ENCODE measurements at regions not wholly inside any gene's neighbourhood (a gene's known extent, or its start where the extent isn't known, plus 50 kb on each side); places are given as distances from the start of the nearest gene placed in this dataset.
"Not testable (repeated sequence)": the region's sequence is repeated elsewhere in the genome, so short reads cannot be mapped to it uniquely, and the experiment has no call there.

DNA sequence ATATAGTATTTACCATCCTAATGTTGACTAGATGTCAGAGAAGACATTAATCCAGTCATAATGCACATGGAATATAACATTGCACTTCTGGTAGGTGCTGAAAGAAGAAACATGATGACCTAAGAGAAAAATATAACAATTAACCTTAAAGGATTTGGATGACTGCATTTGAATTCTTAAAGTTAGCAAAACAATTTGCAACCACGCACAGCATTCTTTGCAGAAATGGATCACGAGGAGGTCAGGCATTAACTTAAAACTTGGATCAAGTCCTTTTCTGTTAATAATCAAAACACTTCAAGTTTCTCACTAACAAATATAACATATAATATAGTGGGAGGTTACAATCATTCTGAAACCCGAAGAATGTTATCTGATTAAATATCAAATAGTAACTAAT lies 525.0 kb upstream of the SLITRK6 start:
- Histone ChIP-seq H3K9me3 (ENCODE audit: control insufficient read depth, low read length) (no peaks in the 10 kb centered on the region), H3K27me3 (ENCODE audit: control insufficient read depth, insufficient read depth, low read length, poor library complexity, severe bottlenecking) (no peaks in the 10 kb centered on the region), H3K4me3 (ENCODE audit: low read length) (no peak overlapping the region), H3K36me3 (ENCODE audit: control insufficient read depth, insufficient read depth, low read length) (no peaks in the 10 kb centered on the region), H3K4me1 (ENCODE audit: control insufficient read depth, insufficient read depth, low read length) (no peaks in the 10 kb centered on the region), H3K27ac (ENCODE audit: low read depth, low read length) (no peak overlapping the region), H3K9ac (ENCODE audit: extremely low read depth, low read length, poor library complexity, severe bottlenecking) (no peak overlapping the region)
- 91 to 100% methylated on average over 2 of the region's 3 CpGs for WGBS, 2 experiments (ENCODE audit: insufficient coverage in 1 of 2, insufficient read length in 1 of 2)
- Mint-ChIP-seq H3K27ac (no peak overlapping the region), H3K27me3 (ENCODE audit: insufficient read depth) (no peaks in the 10 kb centered on the region), H3K36me3 (ENCODE audit: low read depth) (no peaks in the 10 kb centered on the region), H3K4me3 (no peak overlapping the region), H3K9me3 (peaks cover 13% of the 10 kb centered on the region), H3K4me1 (no peaks in the 10 kb centered on the region)
- DNase-seq, result no peak
- TF ChIP-seq, protein P1, sequence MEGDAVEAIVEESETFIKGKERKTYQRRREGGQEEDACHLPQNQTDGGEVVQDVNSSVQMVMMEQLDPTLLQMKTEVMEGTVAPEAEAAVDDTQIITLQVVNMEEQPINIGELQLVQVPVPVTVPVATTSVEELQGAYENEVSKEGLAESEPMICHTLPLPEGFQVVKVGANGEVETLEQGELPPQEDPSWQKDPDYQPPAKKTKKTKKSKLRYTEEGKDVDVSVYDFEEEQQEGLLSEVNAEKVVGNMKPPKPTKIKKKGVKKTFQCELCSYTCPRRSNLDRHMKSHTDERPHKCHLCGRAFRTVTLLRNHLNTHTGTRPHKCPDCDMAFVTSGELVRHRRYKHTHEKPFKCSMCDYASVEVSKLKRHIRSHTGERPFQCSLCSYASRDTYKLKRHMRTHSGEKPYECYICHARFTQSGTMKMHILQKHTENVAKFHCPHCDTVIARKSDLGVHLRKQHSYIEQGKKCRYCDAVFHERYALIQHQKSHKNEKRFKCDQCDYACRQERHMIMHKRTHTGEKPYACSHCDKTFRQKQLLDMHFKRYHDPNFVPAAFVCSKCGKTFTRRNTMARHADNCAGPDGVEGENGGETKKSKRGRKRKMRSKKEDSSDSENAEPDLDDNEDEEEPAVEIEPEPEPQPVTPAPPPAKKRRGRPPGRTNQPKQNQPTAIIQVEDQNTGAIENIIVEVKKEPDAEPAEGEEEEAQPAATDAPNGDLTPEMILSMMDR (conservative IDR thresholded peaks at IDR 0.05), result no peak

DNA sequence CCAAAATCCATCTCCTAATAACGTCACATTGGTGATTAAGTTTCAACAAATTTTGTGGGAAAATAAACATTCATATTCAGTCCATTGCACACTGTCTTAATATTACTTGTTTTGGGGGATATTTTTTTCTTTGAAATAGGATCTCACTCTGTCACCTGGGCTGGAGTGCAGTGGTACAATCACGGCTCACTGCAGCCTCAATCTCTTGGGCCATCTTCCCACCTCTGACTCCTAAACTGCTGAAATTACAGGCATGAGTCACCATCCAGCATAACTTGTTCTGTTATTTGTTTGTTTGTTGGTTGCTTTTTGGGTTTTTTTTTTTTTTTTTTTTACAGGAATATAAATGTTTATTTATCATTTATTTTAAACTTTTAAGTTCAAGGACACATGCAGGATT lies 556.1 kb upstream of the SLITRK6 start:
- Histone ChIP-seq H3K4me3 (ENCODE audit: low read length) (no peak overlapping the region), H3K36me3 (ENCODE audit: control insufficient read depth, insufficient read depth, low read length) (no peaks in the 10 kb centered on the region), H3K9ac (ENCODE audit: extremely low read depth, low read length, poor library complexity, severe bottlenecking) (no peak overlapping the region), H3K27me3 (ENCODE audit: control insufficient read depth, insufficient read depth, low read length, poor library complexity, severe bottlenecking) (no peaks in the 10 kb centered on the region), H3K27ac (ENCODE audit: low read depth, low read length) (no peak overlapping the region), H3K4me1 (ENCODE audit: control insufficient read depth, insufficient read depth, low read length) (no peaks in the 10 kb centered on the region), H3K9me3 (ENCODE audit: control insufficient read depth, low read length) (no peaks in the 10 kb centered on the region)
- Mint-ChIP-seq H3K4me1 (peaks cover 31% of the 10 kb centered on the region), H3K27me3 (ENCODE audit: insufficient read depth) (no peaks in the 10 kb centered on the region), H3K9me3 (peaks cover 5% of the 10 kb centered on the region), H3K36me3 (ENCODE audit: low read depth) (no peaks in the 10 kb centered on the region), H3K27ac (no peak overlapping the region), H3K4me3 (no peak overlapping the region)
- whole genome bisulfite sequencing, 2 experiments (ENCODE audit: insufficient coverage in 1 of 2, insufficient read length in 1 of 2), result 80 to 86% methylated on average over 1 to 2 of the region's 2 CpGs
- DNase-seq, result no peak
- TF ChIP-seq, protein P1 (conservative IDR thresholded peaks at IDR 0.05), result no peak

DNA sequence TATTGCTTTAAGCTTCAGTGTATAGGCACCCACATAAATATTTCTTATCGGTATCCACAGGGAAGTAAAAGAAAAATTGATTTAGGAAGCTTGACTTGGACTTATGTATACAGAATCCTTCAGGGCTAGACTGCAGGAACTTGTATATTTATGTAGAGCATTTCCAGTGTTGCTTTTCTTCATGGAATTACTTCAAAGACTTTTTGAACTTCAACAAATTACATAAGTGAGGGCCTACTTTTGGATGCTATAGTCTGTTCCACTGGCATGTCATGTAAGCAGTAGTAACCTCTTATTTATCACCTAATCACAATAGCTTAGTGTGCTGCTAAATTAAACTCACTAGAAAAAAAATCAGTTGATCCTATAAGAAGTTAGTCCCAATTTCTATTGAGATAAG lies 557.9 kb upstream of the SLITRK6 start:
- H3K4me1 ChIP-seq (ENCODE audit: control insufficient read depth, insufficient read depth, low read length), result no peaks in the 10 kb centered on the region
- Mint-ChIP-seq H3K27ac (peak overlapping the region; percentile 12), H3K27me3 (ENCODE audit: insufficient read depth) (no peaks in the 10 kb centered on the region), H3K4me1 (peaks cover 44% of the 10 kb centered on the region), H3K4me3 (no peak overlapping the region), H3K36me3 (ENCODE audit: low read depth) (no peaks in the 10 kb centered on the region), H3K9me3 (peaks cover 5% of the 10 kb centered on the region)
- DNase-seq, result no peak
- no peak overlapping the region for H3K9ac ChIP-seq (ENCODE audit: extremely low read depth, low read length, poor library complexity, severe bottlenecking)
- no peaks in the 10 kb centered on the region for H3K27me3 ChIP-seq (ENCODE audit: control insufficient read depth, insufficient read depth, low read length, poor library complexity, severe bottlenecking)
- WGBS, 2 experiments (ENCODE audit: insufficient coverage in 1 of 2, insufficient read length in 1 of 2), result 100% methylated on average over 1 of the region's 1 CpG; no CpG with 5 or more reads in 1 of the 2 experiments
- no peak overlapping the region for H3K27ac ChIP-seq (ENCODE audit: low read depth, low read length)
- no peak overlapping the region for H3K4me3 ChIP-seq (ENCODE audit: low read length)
- TF ChIP-seq, protein P1 (conservative IDR thresholded peaks at IDR 0.05), result no peak
- H3K9me3 ChIP-seq (ENCODE audit: control insufficient read depth, low read length), result no peaks in the 10 kb centered on the region
- no peaks in the 10 kb centered on the region for H3K36me3 ChIP-seq (ENCODE audit: control insufficient read depth, insufficient read depth, low read length)

DNA sequence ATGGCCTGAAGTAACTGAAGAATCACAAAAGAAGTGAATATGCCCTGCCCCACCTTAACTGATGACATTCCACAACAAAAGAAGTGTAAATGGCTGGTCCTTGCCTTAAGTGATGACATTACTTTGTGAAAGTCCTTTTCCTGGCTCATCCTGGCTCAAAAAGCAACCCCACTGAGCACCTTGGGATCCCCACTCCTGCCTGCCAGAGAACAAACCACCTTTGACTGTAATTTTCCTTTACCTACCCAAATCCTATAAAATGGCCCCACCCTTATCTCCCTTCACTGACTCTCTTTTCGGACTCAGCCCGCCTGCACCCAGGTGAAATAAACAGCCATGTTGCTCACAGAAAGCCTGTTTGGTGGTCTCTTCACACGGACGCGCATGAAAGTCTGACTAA lies 564.5 kb upstream of the SLITRK6 start:
- H3K9me3 Mint-ChIP-seq; H3K4me3 ChIP-seq (ENCODE audit: low read length); H3K27me3 ChIP-seq (ENCODE audit: control insufficient read depth, insufficient read depth, low read length, poor library complexity, severe bottlenecking); H3K27ac ChIP-seq (ENCODE audit: low read depth, low read length); H3K9ac ChIP-seq (ENCODE audit: extremely low read depth, low read length, poor library complexity, severe bottlenecking); H3K27me3 Mint-ChIP-seq (ENCODE audit: insufficient read depth); H3K36me3 ChIP-seq (ENCODE audit: control insufficient read depth, insufficient read depth, low read length); H3K9me3 ChIP-seq (ENCODE audit: control insufficient read depth, low read length); H3K4me1 ChIP-seq (ENCODE audit: control insufficient read depth, insufficient read depth, low read length); H3K36me3 Mint-ChIP-seq (ENCODE audit: low read depth): not testable (repeated sequence)
- Mint-ChIP-seq H3K27ac (peak overlapping the region; percentile 93), H3K4me1 (peaks cover 49% of the 10 kb centered on the region), H3K4me3 (peak overlapping the region; percentile 25)
- DNase-seq, result peak; percentile 67
- 88 to 94% methylated on average over 3 to 4 of the region's 5 CpGs for WGBS, 2 experiments (ENCODE audit: insufficient coverage in 1 of 2, insufficient read length in 1 of 2)

Measured in endodermal cell (in vitro differentiated cells).